ENCODE measurements at regions not wholly inside any gene's neighbourhood (a gene's known extent, or its start where the extent isn't known, plus 50 kb on each side); places are given as distances from the start of the nearest gene placed in this dataset.

- TF ChIP-seq CTCF (optimal IDR thresholded peaks at IDR 0.05 in 1 of 3, IDR thresholded peaks at IDR 0.05 in 1 of 3, conservative IDR thresholded peaks at IDR 0.05 in 1 of 3; ENCODE audit: extremely low read depth in 1 of 3, insufficient read depth in 2 of 3, low read length in 3 of 3) (no peak), EZH2 (IDR thresholded peaks at IDR 0.05; ENCODE audit: low read length) (no peak)
Observed at GRCh38 chr2:164150604-164151003, 414.8 kb upstream of the FIGN start.
